Thyroid gland (tissue), 4 donors: ENCODE measurements at regions not wholly inside any gene's neighbourhood (a gene's known extent, or its start where the extent isn't known, plus 50 kb on each side); places are given as distances from the start of the nearest gene placed in this dataset.

Experiments
- DNase-seq, 2 donors: peaks; one replicate each; pipeline ENCODE4 v3.0.0-alpha.2; 2019
- H3K27ac ChIP-seq, 3 donors: fragments of 200-600 bp; sonication (generic); 1 replicate in 2 of 3; 2 replicates in 1 of 3; pipeline ENCODE4 v1.5.1; 2016 to 2019; ENCODE audit warnings: mild to moderate bottlenecking in 1 of 3, moderate library complexity in 1 of 3
- H3K27me3 ChIP-seq: fragments of 200-600 bp; sonication (generic); one replicate; pipeline ENCODE4 v1.5.1; 2019
- H3K36me3 ChIP-seq, 2 donors: fragments of 200-600 bp; sonication (generic); one replicate each; pipeline ENCODE4 v1.5.1; 2016 to 2019
- H3K4me1 ChIP-seq, 2 donors: fragments of 200-600 bp; sonication (generic); one replicate each; pipeline ENCODE4 v1.5.1; 2017 to 2019
- H3K4me3 ChIP-seq, 3 donors: fragments of 200-600 bp; sonication (generic); replicated peaks in 1 of 3; 1 replicate in 2 of 3; 2 replicates in 1 of 3; pipeline ENCODE4 v1.5.1; 2016; ENCODE audit warnings: mild to moderate bottlenecking in 1 of 3
- H3K9me3 ChIP-seq: fragments of 200-600 bp; sonication (generic); one replicate; pipeline ENCODE4 v1.5.1; 2017
- CTCF ChIP-seq, 6 experiments: fragments of 200-600 bp in 3 of 6; fragments of 450-650 bp in 3 of 6; sonication (generic) in 3 of 6; IDR thresholded peaks; one replicate each; pipeline ENCODE4 v1.5.1; 2016 to 2019; ENCODE audit warnings: antibody characterized with exemption in 6 of 6, mild to moderate bottlenecking in 2 of 6, inconsistent platforms in 1 of 6, moderate library complexity in 1 of 6
- POLR2A ChIP-seq, 2 donors: fragments of 450-650 bp; IDR thresholded peaks; one replicate each; pipeline ENCODE4 v1.6.1; 2017; ENCODE audit warnings: antibody characterized with exemption in 2 of 2, mild to moderate bottlenecking in 2 of 2, moderate library complexity in 1 of 2
- WGBS, 2 donors: methylation state at CpG; one replicate each; pipeline ENCODE4 v1.1.5; 2017; 5-methylcytosine and 5-hydroxymethylcytosine counted together
- intact Hi-C: fragments of 100-400 bp; cut with DNase I; formaldehyde crosslinking; loops from one replicate; pipeline ENCODE4 v1.15.1; 2023

GRCh38 chr10:6794441-6794840 is 214.4 kb upstream of the PRKCQ start:
- H3K27me3 ChIP-seq, result no peaks in the 10 kb centered on the region
- TF ChIP-seq CTCF (IDR thresholded peaks at IDR 0.05), result no peak
- no peak for DNase-seq
- no peak overlapping the region for H3K27ac ChIP-seq
- H3K9me3 ChIP-seq, result no peaks in the 10 kb centered on the region
- H3K4me3 ChIP-seq, result no peak overlapping the region
- H3K36me3 ChIP-seq, result no peaks in the 10 kb centered on the region
- intact Hi-C loops, result no loop called here
- 82 to 88% methylated on average over 10 of the region's 10 CpGs for WGBS, 2 donors
- no peaks in the 10 kb centered on the region for H3K4me1 ChIP-seq

GRCh38 chr10:6788731-6789130 is 208.7 kb upstream of the PRKCQ start:
- Histone ChIP-seq H3K27ac (no peak overlapping the region), H3K36me3 (no peaks in the 10 kb centered on the region), H3K27me3 (no peaks in the 10 kb centered on the region), H3K4me1 (no peaks in the 10 kb centered on the region), H3K4me3 (no peak overlapping the region), H3K9me3 (no peaks in the 10 kb centered on the region)
- DNase-seq, result no peak
- intact Hi-C loops, result no loop called here
- TF ChIP-seq CTCF (IDR thresholded peaks at IDR 0.05) (no peak), POLR2A (IDR thresholded peaks at IDR 0.05) (no peak)
- WGBS, 2 donors, result 63 to 69% methylated on average over 7 of the region's 7 CpGs

GRCh38 chr10:6788231-6788630 is 208.2 kb upstream of the PRKCQ start:
- H3K36me3 ChIP-seq, result no peaks in the 10 kb centered on the region
- TF ChIP-seq POLR2A (IDR thresholded peaks at IDR 0.05), result no peak
- no peak for TF ChIP-seq CTCF (IDR thresholded peaks at IDR 0.05)
- DNase-seq, result no peak
- no peaks in the 10 kb centered on the region for H3K9me3 ChIP-seq
- intact Hi-C loops, result no loop called here
- WGBS, 2 donors, result 73 to 84% methylated on average over 5 of the region's 5 CpGs
- no peak overlapping the region for H3K4me3 ChIP-seq
- H3K27ac ChIP-seq, result no peak overlapping the region
- H3K27me3 ChIP-seq, result no peaks in the 10 kb centered on the region
- no peaks in the 10 kb centered on the region for H3K4me1 ChIP-seq

- Histone ChIP-seq H3K27me3 (no peaks in the 10 kb centered on the region), H3K9me3 (no peaks in the 10 kb centered on the region), H3K36me3 (no peaks in the 10 kb centered on the region), H3K27ac (no peak overlapping the region), H3K4me3 (no peak overlapping the region), H3K4me1 (no peaks in the 10 kb centered on the region)
- no peak for DNase-seq
- TF ChIP-seq CTCF (IDR thresholded peaks at IDR 0.05), result no peak
- 87 to 91% methylated on average over 3 of the region's 3 CpGs for WGBS, 2 donors
- intact Hi-C loops, result no loop called here
Measured at GRCh38 chr10:6787718-6788117, 207.6 kb upstream of the PRKCQ start.

- Histone ChIP-seq H3K4me1 (no peaks in the 10 kb centered on the region), H3K4me3 (no peak overlapping the region), H3K27me3 (no peaks in the 10 kb centered on the region), H3K36me3 (no peaks in the 10 kb centered on the region), H3K27ac (no peak overlapping the region), H3K9me3 (no peaks in the 10 kb centered on the region)
- 86 to 87% methylated on average over 3 of the region's 3 CpGs for WGBS, 2 donors
- no peak for TF ChIP-seq POLR2A (IDR thresholded peaks at IDR 0.05)
- TF ChIP-seq CTCF (IDR thresholded peaks at IDR 0.05), result no peak
- intact Hi-C loops, result no loop called here
- DNase-seq, result no peak
Measured at GRCh38 chr10:6787091-6787490, 207.0 kb upstream of the PRKCQ start.
